Suppressor macrophage (primary cell): ENCODE measurements at regions not wholly inside any gene's neighbourhood (a gene's known extent, or its start where the extent isn't known, plus 50 kb on each side); places are given as distances from the start of the nearest gene placed in this dataset.
"Not testable (repeated sequence)": the region's sequence is repeated elsewhere in the genome, so short reads cannot be mapped to it uniquely, and the experiment has no call there.

Experiments
- DNase-seq, 4 experiments: peaks; one replicate each; pipeline ENCODE4 v3.0.0-alpha.2; 2020 to 2022

- no peak for DNase-seq
Measured at GRCh38 chr10:64130152-64130551, 609.0 kb downstream of the REEP3 start.

GRCh38 chr10:64134676-64135075 is 613.5 kb downstream of the REEP3 start:
- no peak for DNase-seq

GRCh38 chr10:64142395-64142794 is 621.2 kb downstream of the REEP3 start:
- DNase-seq: no peak

GRCh38 chr10:64148607-64149006 is 627.4 kb downstream of the REEP3 start:
- DNase-seq: no peak

- DNase-seq: no peak
Measured at GRCh38 chr10:64156166-64156565, 635.0 kb downstream of the REEP3 start.

GRCh38 chr10:64158551-64158950 is 637.4 kb downstream of the REEP3 start:
- no peak for DNase-seq

DNA sequence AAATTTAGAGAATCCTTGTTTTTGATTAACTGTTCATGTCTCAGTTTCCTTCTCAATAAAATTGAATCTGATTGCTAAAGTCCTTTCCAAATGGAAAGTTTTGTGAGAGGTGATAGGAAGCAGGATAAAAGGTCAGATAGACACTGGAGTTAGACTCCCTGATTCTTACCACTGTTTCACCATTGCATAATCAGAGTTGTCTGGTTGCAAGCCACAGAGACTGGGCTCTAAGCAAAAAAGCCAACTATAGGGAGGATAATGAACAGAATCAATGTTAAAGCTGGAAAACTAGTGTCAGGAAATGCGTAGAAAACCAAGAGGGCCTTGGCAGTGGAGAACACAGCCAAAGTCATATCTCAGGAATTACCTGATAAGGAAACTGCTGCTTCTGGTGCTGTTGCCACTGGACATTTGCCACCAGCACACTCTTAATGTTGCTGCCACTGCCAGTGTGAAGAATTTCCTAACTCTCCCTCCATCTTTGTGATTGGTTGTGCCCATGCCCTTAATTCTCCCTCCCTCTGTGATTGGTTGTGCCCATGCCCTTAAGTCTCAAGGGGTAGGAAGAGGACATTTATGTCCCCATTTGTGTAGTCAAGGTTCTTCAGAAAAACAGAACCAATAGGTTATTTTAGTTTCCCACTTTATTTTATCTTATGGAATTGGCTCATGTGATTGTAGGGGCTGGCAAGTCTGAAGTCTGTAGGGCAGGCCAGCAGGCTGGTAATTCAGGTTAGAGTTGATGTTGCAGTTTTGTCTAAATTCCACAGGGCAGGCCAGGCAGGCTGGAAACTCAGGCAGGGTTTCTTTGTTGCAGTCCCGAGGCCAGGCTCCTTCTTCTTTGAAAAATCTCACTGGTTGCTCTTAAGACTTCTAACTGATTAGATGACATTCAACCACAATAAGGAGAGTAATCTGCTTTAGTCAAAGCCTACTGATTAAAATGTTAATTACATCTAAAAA is 639.0 kb downstream of the REEP3 start:
- DNase-seq: no peak

DNA sequence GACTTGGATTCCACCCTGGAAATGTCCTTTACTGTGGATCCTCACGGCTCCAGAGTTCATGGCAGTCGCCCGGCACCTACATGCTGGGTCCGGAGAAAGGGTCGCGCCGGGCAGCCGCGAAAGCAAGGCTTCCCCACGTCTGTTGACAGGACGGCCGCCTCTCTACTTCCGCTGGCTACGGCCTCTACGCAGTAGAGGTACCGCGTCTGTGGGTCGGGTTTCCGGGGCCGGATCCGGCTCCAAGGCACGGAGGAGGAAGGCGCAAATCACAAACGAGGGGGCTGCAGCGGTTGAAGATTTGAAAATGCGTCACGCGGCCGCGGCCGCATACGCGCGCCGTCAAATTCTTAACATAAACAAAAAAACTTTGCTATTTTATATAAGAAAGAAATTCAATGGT is 649.6 kb downstream of the REEP3 start:
- no peak for DNase-seq

DNA sequence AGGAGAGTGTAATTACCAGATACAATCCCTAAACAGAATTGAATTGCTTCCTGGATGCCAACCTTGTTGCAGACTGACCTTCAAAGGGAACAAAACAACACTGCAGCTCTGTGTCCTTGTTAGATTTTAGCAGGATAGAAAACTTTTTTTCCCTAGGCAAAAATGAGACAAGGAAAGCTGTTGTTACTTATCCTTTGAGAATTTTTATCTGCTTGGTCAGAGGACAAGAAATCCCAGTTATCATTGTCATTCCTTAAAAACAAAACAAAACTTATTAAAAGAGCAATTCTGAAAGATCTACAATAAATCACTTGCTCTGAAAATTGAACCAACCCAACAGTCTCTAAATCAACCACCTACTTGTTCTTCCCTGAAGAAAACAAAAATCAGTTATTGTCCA is 652.6 kb downstream of the REEP3 start:
- DNase-seq: no peak

DNA sequence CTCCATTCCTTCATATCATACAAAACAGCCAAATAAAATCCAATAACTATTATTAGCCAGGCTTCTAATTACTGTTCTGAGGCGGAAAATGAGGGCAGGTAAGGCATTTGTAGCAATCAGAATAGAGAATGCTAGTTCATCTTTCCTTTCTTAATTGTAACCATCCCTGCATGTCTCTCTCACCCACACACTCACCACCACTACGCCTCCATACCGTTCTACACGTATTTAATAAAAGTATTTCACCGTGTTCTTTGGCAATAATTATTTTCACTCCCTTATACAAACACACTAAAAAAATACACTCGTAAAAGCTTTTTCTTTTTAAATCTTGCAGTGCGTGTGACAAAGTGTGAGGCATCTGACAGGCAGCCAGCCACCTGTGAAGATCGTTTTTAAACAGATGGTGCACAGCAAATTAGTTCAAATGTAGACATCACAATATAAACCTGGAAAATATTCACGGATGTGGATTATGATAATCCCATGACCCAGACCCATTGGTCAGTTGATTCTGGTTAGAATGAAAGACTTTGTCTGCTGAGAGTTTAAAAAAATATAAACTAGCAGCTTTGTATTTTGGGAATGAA is 653.6 kb downstream of the REEP3 start:
- DNase-seq: no peak

DNA sequence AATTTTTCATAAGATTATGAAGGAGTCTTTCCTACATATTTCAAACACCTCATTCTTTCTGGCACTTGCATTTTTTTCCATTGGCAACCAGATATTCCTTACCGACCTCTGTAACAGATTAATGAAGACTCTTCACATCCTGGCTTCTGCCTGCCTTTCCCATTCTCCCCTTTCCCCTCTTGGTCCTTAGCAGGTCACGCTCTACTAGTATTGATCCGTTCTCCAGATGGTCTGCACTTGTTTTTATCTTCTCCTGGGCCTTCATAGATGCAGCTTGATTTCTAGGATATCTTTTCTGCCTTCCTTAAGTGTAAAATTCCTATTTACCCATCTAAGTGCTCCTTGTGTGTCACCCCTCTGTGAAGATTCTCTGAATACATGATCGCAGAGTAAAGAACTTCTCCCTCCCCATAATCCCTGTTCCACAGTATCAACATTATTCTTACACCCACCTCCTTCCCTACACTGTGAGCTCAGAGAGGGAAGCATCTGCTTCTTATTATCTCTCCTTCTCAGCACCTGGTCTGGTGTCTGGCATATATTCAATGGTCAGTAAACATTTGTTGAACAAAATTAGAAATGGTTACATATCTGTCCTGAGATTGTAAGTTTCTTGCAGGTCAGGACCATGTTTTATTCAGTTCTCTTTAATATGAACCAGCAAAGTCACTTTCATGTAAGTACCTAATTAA is 654.2 kb downstream of the REEP3 start:
- DNase-seq: no peak

- no peak for DNase-seq
Measured at GRCh38 chr10:64182671-64183070, 661.5 kb downstream of the REEP3 start.

DNA sequence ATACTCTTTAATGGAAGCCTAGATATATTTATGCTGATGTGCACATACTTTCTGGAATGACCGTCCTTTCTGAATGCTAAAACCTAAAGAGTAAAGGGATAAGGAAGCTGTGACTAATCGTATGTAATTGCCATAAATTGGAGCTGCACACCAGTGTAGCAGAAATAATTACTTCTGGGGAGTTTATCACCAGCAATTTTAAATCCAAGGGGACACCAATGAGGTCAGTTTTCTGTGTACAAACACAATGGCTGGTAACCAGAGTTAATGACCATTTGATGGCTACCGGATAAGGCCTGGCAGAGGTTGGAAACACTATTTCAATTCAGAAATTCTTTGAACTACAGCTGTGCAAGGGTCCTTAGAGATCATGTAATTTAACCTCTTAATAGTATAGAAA is 670.1 kb downstream of the REEP3 start:
- no peak for DNase-seq

DNA sequence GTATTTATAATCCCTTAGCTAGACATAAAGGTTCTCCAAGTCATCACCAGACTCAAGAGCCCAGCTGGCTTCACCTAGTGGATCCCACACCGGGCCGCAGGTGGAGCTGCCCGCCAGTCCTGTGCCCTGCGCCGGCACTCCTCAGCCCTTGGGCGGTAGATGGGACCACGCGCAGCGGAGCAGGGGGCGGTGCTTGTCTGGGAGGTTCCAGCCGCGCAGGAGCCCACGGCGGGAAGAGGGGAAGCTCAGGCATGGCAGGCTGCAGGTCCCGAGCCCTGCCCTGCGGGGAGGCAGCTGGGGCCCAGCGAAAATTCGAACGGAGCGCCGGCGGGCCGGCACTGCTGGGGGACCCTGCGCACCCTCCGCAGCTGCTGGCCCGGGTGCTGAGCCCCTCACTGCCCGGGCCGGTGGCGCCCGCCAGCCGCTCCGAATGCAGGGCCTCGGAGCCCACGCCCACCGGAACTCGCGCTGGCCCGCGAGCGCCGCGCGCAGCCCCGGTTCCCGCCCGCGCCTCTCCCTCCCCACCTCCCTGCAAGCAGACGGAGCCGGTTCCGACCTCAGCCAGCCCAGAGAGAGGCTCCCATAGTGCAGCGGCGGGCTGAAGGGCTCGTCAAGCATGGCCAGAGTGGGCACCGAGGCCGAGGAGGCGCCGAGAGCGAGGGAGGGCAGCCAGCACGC is 675.6 kb downstream of the REEP3 start:
- no peak for DNase-seq

DNA sequence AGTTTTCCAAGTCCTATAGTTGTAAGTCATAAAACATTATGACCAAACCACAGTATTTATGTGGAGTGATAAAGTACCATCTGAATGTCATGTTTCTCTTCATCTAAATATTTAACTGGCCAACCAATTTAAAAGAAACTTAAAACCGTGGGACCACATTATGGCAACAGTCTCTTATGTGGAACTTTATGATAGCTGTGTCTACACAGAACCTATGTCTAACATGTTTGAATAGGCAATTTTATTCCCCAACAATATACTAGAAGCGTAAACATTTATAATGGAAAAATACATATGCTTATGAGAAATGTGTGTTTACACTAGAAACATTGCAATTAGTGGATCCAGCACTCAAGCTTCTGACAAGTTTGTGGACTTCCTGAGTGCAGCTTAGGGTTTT is 680.7 kb downstream of the REEP3 start:
- no peak for DNase-seq

- not testable (repeated sequence) for DNase-seq
Measured at GRCh38 chr10:64204504-64204903, 683.3 kb downstream of the REEP3 start.

GRCh38 chr10:64206409-64206808 is 685.2 kb downstream of the REEP3 start:
- DNase-seq: no peak

GRCh38 chr10:64209561-64209960 is 688.4 kb downstream of the REEP3 start:
- no peak for DNase-seq

DNA sequence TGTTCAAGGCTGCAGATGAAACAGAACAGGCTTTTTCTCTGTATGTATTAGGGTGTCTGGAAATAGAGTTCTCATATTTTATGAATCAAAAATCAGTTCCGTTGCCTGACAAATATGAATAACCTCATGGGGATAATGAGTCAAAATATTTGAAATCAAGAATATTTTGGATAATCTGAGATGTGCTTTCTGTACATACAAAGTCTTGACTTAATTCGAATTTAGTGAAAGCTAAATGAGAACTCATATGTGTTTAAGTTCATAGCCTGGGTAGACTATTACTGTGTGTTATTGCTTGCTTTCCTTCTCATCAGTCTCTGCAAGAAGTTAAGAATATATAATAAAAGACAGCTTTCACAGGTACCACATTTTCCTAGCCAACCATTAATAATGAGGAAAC is 689.0 kb downstream of the REEP3 start:
- DNase-seq: no peak

- no peak for DNase-seq
Measured at GRCh38 chr10:64211466-64211865, 690.3 kb downstream of the REEP3 start.

- DNase-seq: no peak
Measured at GRCh38 chr10:64215088-64215487, 693.9 kb downstream of the REEP3 start.

- DNase-seq: no peak
Measured at GRCh38 chr10:64219271-64220025, 698.2 kb downstream of the REEP3 start.
